Mucosa of gallbladder (tissue), 1 donor: ENCODE measurements at regions not wholly inside any gene's neighbourhood (a gene's known extent, or its start where the extent isn't known, plus 50 kb on each side); places are given as distances from the start of the nearest gene placed in this dataset.
"Not testable (repeated sequence)": the region's sequence is repeated elsewhere in the genome, so short reads cannot be mapped to it uniquely, and the experiment has no call there.

Experiments used
- DNase-seq: peaks from one replicate; pipeline ENCODE4 v3.0.0-alpha.2; 2020; ENCODE audit warnings: low spot score
- donor health status: DM: no; HTN: no; CAD: no.

DNA sequence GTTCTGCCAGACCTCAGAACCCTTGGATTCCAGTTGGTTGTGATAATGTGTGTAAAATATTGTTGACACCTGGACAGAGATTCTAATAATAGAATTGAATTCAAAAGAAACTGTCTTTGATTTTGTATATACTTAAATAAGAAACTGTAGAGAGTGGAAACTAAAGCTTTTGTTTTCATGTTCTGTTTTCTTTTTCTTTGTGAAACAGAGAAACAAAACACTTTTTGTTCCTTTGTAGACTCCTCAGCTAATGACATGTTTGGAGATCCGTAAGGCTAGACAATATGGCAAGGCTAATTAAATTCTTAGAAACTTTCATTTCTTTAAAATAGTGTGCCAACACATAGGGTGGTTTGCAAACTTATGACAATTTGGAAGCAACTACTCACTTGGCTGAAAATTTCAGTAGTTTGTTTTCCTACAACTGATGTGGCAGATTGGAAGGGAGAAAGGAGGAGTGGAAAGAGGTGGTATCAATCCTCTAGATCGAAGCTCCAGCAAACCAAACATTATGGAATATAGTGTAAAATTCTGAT, 90.9 kb upstream of the FAT1 start:
- no peak for DNase-seq

DNA sequence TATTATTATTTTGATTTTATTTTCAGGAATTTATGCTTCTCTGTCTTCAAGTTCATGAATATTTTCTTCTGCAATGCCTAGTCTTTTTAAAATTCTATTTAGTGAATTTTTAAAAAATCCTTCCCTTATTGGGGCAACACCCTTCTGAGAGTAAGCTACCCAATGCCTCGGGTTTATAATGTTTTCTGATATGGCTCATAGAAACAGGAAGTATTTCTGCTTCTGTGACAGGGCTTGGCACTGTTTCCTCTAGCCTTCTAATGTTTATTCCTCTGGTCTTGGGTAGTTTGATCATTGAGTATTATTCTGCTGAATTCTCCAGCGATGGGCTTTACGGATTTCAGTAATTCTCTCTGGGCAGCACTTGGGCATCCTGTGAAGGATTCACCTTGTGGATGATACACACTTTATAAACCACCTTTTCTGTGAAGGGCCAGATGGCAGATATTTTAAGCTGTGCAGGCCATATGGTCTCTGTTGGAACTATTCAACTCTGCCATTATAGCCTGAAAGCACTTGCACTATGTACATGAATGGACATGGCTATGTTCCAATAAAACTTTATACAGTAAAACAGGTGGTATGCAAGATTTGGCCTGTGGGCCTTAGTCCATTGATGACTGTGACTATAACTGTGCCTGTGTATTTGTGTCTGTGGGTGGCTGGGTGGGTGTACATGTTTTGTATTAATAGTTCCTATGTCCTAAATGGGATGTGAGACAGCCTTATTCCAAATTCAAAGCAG, 95.9 kb upstream of the FAT1 start:
- DNase-seq, result no peak

DNA sequence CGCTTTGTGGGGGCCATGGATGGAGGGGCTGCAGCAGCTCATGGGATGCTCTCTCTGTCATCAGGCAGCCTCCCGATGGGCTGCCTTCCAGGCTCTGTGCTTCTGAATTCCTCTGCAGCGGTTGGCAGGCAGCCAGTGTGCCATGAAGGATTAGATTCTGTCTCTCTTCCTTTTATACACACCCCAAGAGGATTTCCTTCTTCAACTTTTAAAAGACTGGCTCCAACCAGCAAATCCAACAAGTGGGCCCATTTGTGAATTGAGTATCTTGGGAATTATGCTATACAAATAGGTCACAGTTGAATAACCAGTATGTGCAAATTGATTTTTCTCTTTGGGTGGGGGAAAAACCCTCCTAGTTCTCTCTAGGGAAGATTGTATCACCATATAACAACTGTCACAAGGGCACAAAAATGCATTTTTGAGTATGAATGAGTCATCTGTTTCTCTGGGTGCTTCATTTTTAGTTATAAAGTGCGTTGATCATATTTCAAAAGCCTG, 96.8 kb upstream of the FAT1 start:
- DNase-seq, result peak; percentile 45

DNA sequence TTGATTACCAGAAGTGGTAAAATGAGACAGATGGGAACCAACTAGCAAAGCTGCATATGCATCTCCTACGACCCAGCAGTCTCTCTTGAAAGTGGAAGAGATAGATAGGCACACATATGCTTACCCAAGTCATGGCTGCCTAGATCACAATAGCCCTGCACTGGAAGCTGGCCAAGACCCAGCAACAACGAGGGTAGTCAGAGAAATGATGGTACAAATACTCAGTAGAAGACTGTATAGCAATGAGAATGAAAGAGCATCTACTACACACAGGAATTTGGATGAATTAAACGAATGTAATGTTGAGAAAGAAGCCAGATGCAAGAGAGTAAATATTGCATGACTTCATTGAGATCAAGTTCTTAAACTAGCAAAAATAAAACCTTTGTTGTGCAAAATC, 100.3 kb upstream of the FAT1 start:
- DNase-seq, result no peak

DNA sequence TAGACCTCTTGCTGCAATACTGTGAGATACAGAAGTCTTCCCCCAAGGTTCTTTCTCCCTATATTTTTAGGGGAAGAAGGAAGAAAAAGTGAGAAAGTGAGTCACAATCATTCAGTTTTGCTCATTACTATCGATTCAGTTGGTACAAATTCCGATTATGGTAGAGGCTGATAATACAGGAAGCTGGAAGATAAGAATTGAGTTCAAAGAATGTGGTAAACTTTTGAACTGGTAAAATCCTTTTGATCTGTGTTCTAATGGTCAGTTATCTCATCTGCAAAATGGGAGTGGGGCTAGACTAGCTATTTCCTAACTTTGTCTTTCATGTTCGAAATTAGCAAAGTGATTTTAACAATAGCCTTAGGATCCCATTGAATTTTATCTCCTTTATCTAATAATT, 101.4 kb upstream of the FAT1 start:
- no peak for DNase-seq

DNA sequence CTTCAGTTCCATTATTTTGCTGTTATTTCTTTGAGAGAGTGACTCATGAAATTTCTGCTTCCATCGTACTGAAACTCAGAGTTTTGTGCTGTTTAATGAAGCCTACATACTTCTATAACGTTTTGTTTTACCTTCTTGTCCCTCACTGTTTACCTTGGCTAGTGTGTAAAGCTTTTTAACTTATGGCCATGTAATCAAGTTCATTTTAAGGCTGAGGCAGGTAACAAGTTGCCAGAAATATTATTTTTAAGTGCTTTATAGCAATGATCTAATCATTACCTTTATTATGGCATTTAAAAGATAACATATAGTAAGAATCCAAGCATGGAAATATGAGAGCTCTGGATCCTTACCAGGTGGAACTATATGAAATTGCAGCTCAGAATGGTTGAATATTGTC, 102.3 kb upstream of the FAT1 start:
- no peak for DNase-seq

DNA sequence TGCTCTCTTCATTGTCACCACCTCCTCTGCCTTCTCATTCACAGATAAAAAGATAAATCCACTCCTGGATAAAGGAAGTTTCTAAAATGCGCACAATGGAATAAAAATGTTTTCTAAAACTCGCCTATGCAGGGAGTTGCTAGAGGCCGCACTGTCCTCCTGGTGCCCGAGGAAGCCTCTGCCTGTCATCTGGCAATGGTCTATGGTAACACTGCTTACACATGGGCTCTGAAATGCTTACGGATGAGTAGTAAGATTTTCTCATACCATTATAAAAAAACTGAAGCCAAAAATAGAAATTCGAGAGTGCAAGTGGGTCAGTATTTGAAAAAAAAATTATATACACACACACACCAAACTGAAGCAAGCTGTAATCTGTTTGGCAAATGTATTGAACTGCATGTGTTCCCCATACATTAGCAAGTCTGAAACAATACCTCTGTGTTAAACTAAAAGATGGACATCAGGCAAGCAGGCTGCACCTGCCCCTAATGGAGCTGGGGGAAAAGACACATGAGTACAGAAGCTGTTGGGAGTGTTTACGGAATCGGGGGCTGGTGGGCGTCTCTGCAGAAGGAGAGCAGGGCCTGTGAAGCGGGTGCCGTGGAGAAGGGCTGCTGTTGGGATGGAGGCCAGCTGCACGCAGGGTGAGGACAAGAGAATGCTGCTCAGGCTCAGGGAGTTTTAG, 103.3 kb upstream of the FAT1 start:
- no peak for DNase-seq

DNA sequence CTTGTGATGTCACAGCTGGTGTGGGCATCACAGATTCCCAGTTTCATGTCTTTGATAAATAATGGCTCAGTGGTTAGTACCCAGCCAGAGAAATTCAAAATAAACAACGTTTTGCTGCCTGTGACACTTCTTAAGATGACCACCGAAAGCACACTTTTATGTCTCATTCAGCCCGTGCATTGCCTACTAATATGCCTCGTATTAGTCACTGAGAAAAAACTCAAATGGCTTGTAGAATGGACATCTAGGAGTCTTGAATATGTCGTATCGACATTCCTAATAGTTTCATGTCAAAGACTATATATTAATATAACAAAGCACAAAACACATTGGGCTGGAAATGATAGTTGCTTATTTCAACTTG, 103.9 kb upstream of the FAT1 start:
- no peak for DNase-seq

DNA sequence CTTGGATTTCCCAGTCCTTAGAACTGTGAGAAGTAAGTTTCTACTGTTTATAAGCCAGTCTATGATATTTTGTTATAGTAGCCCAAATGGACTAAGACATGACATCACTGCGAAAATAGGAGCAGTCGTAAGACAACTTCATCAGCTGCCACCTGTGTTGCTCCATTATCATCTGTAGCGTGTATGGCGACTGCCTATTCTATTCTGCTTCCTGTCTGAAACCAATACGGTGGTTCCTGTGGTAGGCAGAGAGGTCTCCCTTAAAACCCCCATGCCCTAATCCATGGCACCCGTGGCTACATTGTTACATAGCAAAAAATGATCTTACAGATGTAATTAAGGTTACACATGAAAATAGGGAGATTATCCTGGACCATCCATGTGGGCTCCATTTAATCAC, 105.4 kb upstream of the FAT1 start:
- DNase-seq, result no peak

DNA sequence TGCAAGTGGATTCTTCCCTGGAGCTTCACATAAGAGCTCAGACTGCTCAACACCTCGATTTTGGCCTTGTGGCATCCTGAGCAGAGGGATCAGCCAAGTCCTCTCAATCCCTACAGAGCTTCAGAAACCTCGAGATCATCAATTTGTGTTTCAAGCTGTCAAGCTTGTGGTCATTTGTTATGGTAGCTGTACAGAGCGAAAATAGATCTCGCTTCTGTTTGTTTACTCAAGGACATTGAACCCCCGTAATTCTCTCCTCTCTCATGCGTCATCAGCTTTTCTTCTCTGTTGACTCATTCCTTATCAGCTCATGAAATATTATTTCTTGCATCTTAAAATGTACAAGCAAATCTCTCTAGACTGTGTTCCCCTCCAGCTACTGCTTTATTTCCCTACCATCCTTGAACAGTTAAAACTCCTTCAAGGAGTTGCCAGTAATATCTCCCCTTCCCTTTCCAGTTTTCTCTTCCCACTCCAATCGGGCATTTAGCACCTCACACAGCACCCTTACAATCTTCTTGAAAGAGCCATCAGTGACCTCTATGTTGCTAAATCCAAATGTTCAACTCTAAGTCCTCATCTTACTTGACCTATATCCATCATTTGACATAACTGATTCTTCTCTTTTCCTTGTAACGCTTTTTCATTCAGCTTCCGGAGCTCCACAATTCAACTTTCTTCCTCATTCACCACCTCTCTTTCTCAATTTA, 106.2 kb upstream of the FAT1 start:
- no peak for DNase-seq

DNA sequence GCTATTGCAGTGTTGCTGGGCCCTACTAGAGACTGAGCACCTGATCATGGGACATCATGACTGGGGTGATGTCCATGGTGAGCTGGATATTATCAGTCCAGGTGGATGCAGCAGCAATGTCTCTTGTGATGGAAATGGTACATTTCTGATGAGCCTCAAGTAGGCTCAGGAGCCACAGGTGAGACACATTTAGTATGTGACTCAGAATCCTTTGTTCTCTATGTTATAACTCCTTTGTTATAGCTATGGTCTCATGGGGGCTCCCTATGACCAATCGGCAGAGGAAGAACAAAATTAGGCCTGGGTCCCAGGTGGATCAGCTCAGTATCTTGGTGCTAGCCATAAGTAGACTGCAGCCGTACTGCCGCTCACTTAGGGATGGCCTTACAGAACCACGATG, 107.9 kb upstream of the FAT1 start:
- DNase-seq, result no peak

DNA sequence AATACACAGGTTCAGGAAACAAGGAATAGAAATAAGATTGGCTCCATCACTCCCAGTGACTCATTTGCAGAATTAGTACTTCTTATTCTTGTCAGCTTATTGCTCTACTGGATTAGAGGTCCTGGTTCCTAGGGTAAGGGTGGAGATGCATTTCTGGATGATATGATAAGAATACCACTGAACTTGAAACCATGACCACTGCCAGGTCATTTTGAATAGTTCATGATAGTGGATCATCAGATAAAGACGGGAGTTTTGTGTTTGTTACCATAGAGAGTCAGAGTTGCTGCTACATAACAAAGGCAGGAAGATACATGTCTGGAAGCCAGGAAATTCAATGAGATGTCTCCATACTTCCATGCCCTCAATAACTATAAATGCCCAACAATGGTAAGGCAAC, 109.2 kb upstream of the FAT1 start:
- DNase-seq, result no peak

DNA sequence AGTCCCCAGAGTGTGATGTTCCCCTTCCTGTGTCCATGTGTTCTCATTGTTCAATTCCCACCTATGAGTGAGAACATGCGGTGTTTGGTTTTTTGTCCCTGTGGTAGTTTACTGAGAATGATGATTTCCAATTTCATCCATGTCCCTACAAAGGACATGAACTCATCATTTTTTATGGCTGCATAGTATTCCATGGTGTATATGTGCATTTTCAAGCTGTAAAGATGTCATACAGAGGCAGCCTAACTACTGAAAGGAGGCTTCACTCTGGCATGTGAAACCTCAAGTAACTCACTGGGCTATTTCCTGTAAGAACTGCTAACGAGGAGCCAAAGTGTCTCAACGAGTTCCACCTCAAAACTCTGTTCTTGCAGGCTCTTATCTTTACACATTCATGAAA, 113.8 kb upstream of the FAT1 start:
- not testable (repeated sequence) for DNase-seq

DNA sequence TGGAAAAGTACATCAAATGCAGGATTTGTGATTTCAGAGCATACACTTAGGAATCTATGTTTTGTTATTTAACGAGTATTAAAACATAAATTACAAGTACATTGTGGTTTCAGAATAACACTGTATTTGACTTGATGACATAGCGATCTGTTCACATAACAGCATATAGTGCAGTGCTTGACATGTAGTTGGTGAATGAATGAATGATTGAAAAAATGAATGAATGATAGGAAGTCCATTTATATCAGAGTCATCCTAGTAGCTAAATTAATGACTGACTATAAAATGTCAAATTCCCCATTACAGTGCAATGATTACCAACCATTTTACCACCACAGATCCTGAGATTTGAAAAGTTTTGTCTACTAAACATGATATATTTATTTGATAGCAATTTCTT, 114.6 kb upstream of the FAT1 start:
- no peak for DNase-seq

DNA sequence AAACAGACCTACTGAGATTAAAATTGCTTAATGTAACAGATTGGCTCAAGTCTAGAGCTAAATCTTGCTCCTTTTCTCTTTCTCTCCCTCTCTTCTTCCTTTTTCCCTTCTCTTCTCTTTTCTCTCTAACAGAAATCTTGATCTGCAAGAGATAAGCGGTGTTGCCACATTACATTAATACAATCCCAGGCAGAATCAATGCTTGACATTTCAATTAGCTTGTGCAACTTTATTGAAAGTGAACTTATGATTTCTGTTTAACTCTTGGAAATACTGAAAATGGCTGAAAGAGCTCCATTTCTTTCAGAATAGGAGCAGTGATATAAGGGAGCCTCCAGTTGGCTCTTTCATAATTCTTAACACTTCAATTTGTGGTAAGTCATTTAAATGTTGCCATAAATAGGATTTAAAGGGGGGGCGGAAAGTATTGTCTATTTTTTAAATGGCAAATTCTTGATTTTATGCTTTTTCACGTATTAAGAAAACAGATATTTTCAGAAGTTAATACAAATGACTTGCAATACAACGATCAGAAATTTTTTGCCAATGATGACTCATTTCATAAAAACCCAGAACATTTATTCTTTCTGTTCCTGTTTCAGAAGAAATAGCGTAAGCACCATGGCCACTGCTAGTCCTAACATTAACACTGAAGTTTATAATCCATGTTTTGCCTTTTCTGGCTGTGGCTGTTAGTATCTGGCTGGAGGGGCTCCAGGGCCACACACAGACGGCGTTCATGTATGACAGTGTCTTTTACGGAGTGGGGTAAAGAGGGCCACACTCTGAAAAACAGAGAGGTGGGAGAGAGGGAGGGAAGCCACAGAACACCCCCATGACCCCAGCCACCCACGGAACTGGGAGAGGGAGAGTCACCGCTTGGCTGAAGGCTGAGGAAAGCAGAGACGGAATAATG, 115.7 kb upstream of the FAT1 start:
- peak; percentile 38 for DNase-seq

DNA sequence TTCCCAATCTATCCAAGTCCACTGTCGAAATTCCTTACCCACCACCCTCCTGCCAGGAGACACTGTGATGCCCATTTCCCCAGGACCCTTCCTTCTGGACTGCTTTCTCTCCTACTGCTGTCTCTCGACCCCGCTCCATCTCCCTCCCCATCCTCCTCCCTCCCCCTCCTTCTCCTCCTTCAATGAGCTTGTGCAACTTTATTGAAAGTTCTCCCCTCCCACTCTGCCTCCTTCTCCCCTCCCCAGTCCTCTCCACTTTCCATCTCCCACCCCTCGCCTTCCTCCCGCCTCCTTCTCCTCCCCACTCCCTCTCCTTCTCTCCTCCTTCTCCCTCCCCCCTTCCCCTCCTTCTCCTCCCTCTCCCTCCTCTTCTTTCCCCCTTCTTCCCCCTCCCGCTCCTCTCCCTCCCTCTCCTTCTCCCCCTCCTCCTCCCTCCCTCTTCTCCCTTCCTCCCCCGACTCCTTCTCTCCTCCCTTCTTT, 116.6 kb upstream of the FAT1 start:
- DNase-seq, result no peak

DNA sequence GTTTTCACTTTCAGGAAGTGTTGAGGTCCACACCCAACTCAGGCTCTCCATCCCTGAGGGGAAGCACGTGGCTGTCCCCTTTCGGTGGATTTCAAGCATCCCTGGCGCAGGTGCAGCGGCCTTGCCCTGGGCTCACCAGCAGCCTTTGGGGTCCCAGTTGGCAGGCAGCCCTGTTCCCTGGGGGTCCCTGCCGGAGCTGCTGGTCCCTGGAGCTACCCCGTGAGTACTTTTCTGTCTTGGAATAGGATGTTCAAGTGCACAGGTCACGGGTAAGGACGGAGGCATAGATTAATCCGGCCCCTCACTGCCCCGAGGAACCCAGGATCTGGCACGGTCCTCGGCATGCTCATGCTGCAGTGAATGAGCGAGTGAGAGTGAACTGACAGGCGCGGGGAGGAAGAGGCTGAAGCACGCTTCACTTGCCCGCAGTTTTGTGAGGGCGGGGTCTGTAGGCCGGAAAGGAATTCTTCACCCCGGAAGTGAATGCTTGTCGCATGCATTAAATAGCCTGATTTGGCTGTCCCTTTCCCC, 117.2 kb upstream of the FAT1 start:
- DNase-seq, result no peak

DNA sequence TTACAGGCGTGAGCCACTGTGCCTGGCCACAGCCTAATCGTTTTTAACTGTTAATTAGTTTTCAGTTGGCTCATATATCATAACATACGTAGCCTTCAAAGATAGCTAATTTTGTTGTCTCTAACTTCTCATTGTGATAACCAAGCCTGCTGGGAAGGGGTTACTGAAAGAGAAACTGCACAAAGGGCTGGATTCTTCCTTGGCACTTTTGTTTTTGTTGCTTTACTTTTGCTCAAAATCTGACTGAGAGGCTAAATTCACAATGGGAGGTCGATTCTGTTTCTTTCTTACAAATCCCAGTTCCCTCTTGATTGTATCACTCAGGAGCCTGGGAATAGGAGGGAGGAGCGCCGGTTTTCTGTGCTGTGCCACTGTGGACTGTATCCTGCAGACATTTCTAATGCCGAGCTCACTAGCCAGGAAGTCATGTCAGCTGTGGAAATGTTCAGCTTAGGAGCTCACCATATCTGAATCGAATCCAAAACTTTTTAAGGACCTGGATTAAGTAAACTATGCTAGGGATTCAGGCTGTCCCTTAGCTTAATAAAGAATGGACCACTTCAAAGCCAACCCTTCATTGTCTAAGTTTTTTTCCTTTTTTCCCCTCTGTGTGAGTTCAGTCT, 120.5 kb upstream of the FAT1 start:
- DNase-seq, result no peak

DNA sequence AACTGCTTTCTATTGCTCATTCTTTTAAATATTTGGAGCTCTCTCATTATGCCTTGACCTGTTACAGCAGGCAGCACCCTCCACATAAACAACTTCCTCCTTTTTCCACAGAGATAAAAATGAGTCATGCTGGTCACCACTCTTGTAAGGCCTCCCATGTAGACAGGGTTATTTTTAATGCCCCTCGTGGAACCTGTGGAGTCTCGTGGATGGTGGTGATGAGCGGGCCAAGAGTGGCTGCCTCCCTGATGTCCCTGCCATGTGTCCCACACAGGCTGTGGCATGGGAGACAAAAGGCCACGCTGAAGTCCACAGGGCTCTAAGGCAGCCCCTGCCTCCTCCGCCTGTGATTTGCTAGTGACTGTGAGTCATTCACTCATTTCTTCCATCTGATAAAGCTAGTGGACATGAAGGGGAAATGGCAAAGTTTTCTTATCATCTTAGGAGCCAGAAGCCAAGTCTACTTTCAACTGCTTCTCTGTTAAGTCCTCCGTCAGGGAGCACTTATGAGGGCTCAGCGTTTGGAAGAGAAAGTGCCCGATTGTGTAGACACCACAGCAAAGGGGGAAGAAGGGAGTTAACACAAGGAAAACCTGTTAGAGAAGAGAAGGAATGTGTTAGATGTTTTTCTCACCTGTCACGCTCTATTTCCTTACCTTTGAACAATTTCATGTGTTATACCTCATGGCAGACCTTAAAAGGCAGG, 121.6 kb upstream of the FAT1 start:
- DNase-seq, result peak; percentile 31

DNA sequence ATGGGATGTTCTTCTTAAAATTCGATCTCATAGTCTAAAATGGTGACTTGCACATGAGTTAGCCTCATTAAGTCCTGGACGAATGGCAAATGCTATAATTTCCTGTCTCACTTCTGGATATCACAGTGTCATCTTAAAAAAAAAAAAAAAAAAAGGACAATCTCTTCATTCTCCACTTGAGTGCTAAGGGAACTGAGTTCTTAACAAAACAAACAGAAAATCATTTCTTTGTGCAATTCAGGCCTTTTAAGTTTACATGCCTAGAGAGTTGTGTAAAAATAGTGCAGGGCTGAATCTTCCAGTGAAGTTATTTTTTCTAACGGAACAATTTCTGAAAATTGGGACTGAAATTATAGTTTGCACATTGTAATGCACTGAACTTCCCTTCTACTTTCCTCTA, 122.8 kb upstream of the FAT1 start:
- no peak for DNase-seq
